Suppressor macrophage treated with lipopolysaccharide for 4 hours (primary cell): ENCODE measurements at regions not wholly inside any gene's neighbourhood (a gene's known extent, or its start where the extent isn't known, plus 50 kb on each side); places are given as distances from the start of the nearest gene placed in this dataset.
A peak's percentile ranks its signal among the peaks of the same experiment; 100 is the strongest.

Experiments
- DNase-seq: peaks from one replicate; pipeline ENCODE4 v3.0.0-alpha.2; 2020

DNA sequence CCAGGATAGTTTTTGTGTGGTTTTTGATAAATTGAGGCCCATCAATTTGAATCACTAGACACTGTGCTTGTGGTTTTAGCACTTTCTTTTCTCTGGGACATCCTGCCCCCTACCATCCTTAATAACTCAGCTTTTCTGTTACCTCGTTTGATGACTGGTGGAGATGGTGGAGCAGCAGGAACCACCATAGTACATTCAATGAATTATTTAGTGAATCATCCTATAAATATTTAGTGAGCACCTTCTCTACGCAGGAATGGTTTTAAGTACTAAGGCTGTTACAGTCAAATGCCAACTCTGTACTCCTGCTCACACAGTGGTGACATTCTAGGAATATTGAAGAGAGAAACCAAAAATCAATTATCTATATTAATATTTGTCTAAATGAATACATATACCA is 585.2 kb downstream of the HAO1 start:
- no peak for DNase-seq

DNA sequence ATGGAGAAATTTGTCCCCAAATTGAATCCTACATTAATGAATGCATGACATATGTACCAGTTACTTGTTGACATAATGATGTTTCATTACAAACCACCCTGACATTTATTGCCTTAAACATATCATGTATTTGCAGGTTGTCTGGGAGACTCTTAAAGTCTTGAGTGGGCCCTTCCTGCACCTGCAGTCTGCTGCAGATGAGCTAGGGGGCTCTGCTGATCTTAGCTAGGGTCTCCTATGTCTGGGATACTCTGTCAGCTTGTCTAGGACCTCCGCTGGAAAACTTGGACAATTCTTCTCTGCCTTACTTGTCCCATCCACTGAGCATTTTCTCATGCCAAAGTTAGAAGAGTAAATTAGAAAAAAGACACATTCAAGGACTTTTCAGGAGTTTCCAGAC is 581.6 kb downstream of the HAO1 start:
- DNase-seq, result no peak

DNA sequence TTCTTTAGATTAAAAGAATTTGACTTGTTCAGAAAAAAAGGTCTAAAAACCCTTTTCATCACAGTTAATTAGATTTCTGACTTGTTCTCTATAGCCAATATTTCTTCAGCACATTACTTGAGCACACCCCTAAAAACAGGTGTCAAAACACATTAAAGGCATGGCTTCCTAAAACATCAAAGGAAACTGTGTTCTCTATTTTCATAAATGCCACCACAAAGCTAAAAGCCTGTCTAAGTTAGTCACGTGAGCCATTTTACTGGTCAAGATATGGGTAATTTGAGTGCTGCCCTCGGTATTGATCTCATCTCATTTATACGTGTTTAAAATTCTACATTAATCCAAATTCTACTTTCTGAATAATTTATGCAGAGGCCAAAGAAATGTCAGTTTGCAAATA is 580.5 kb downstream of the HAO1 start:
- DNase-seq, result no peak

DNA sequence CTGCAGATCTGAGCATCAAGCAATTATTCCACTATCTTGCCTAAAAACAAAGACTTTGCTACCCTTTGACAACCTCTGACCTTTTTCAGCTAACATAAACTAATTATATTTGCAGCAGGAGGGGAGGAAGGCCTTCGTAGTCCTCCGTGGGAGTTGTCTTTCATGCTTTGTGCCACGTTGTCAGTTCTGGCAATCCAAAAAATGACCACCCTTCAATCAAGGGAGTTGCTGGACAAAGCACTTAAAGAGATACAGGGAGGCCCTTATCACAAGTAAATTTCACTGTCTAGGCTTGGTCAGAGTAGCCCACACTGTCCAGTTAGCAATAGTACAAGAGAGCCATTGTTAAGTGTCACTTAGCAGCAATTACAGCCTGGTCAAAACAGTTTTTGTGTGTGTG is 578.9 kb downstream of the HAO1 start:
- no peak for DNase-seq

DNA sequence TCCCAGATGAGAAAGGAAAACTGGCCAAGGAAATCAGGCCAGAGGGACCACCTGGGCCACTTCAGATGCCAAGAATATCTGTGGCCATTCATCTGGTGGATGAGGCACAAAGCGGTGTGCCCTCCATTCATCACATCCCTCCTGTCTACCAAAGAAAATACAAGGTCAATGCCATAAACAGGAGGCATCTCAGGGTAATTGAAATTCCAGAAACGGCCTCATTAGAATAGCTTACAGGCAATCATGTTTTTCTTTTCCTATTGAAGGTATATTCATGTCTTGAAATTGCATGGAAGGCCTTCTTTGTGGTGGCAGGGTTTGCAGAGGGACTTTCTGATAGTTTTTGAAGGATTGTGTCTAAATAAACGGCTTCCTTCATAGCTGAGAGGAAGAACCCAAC is 578.3 kb downstream of the HAO1 start:
- no peak for DNase-seq

DNA sequence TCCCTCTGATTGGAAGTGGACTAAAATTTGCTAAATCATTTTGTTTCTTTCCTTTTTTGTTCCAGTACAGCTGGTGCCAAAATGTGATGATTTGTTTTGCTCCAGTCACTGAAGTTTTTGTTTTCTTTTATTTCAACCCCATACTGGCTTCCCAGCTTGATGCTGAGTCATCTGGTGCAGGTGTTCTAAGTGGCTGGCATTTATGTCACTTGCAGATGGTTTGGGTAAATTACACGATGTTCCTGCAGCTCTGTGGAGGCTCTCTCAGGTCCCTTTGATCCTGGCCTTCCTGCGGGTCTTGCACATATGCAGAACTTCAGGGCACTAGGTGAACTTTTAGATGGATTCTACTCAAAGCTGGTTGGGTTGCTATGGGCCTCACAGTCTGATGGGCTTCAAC is 577.7 kb downstream of the HAO1 start:
- DNase-seq, result no peak

DNA sequence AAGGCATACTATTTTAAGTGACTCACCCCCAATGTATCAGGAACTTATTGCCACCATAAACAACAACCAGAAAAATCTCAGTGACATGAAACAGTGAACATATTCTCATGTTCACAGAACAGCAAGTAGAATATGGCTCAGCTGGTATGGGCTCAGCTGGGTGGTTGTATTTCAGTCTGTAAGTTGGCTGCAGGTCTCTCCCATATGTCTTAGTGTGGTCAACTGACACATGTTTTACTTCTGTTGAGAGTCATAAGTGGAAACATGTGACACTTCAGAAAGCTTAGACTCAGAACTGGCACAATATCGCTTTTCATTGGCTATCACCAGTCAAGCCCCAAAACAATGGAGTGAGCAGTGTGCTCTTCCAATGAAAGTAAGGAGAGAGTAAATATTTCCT is 574.1 kb downstream of the HAO1 start:
- no peak for DNase-seq

DNA sequence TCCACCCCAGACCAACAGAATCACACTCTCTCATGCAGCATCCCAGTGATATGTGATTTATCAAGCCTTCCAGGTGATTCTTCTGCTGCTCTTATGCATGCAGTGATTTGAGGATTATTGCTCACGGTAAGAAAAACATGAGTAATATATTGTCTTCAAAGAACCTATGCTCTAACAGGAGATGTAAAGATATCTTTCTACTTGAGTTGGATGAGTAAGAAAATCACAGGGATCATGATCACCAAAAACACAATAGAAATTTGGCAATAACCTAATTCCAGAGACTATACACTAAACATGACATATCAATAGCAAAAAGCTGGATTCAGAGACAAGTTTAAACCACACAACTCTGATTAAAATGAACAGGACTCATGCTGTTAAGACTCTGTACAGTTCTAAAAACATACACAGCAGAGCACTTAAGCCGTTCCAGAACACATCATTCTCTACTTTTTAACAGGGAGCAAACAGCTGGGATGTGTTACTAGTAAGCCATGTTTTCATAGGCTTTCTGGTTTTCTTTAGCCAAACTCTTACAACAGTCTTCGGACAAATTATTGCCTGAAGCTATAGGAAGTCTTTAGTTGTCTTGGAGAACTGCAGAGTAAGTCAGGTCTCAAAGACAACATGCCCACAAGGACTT is 568.6 kb downstream of the HAO1 start:
- DNase-seq, result no peak

DNA sequence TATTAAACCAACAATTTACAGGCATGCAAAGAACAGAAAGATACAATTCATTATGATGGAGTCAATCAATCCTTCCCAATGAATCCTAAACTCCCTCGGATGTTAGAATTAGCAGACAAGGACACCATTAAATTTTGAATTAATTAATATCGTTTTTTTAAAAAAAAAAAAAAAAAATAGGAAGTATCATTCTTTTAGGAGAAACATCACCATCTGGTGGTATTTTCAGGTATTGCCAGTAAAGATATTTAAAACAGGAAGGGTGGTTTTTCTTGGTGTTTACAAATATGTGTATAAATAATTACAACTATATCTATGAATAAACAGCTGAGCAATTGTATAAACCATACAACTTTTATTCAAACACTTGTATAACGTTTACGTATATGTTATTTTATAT is 564.4 kb downstream of the HAO1 start:
- peak; percentile 62 for DNase-seq

DNA sequence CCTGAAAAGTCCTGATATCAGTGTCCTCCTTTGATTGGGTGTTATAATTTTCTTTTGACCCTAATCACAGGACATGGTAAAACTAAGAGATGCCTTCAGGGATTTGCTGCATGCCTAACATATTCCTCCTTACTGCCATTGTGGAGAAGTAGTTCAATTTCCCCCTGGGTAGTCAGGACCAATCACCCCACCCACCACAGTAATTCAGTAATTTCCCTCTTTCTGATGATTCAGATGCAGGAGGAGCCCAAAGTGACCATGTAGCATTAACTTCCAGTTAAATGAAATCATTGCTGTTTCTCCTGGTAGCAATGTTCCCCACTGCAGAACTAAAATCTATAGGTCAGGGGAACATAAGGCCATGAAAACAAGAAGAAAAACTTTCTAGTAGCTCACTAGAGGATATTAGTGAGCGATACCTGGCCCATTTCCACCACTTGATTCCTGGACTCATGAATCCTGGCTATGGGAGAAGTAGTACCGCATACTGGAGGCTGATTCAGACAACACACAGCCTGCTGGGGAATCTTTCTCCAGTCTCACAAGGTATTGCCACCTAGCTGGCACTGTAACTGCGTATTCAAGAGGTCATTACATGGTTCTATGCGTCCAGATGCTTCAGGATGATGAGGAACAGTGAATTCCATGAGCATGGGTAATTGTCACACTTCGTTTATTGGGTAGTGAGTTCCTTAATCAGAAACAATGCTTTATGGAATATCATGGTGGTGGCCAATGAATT is 561.2 kb downstream of the HAO1 start:
- DNase-seq, result peak; percentile 1

DNA sequence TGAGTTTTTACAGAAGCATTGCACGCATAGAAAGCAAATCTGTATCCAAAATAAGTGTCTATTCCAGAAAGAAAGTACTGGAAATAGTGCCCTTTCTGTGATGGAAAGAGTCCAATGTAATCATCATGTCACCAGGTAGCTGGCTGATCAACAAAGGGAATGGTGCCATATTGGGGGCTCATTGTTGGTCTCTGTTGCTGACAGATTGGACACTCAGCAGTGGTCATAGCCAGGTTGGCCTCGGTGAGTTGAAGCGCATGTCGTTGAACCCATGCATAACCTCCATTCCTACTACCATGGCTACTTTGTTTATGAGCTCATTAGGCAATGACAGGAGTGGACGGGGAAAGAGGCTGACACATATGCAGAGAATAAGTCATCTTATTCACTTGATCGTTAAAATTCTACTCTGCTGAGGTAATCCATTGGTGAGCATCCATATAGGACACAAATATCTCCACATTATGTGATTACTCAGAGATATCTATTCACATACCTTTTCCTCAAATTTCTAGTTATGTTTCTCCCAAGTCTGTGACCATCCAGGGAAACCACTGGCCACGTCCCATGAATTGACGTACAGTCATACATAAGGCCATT is 560.5 kb downstream of the HAO1 start:
- DNase-seq, result no peak

DNA sequence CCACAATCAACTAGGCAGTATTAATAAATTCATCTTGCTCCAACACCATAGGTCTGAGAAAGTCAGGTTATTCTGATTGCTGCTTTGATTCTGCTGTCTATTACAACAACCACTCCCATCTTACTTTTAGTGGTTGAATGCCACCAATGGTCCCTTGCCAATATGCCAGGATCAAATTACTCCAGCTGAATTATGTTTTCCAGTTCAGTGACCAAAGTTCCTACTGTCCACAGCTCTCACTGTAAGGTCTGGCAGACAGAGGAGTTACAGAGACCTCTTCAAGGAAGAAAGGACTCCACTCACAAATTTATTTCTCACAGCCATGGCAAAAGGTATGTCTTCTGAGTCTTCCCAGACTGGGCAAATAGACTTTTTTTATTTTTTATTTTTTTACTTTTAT is 557.0 kb downstream of the HAO1 start:
- DNase-seq, result no peak

DNA sequence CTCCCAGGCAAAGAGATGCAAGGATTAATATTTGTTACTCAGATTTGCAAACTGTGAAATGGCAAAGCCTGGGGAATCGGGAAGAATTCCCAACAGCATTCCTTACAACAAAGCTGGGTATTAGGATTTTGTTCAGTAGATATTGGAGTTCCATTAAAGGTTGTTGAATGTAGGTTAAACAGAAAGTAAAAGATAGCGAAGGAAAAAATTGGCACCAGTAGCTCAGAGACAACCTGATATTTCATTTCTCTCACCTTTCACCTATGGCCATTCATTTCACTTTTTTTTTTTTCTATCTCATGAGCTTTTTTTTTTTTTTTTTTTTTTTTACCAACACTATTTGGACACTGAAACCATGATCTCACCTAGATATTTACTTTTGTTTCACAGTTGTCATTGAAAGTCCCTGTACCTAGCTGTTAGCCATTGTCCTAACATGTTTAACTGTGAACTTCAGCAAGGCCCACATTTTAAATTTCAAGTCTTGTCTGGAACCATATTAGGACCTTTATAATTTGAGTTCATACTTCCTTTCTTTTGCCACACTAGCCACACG is 552.5 kb downstream of the HAO1 start:
- no peak for DNase-seq

DNA sequence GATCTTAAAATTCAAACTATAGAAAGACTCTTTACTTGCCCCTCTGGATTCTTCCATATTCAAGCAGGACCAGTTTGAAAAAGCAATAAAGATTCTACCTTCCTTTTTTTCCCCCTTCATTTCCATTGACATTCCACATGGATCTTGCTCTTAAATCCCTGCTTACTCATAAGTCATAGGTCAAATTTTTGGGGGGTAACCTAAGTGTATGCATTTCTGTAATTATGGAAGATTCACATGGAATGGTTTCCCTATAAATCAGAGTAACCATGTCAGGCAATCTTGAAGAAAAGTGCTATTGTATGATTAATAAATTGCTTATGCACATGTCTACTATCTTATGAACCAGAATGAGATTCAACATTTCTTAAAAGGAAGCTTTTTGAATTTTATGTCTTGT is 551.0 kb downstream of the HAO1 start:
- DNase-seq, result no peak

DNA sequence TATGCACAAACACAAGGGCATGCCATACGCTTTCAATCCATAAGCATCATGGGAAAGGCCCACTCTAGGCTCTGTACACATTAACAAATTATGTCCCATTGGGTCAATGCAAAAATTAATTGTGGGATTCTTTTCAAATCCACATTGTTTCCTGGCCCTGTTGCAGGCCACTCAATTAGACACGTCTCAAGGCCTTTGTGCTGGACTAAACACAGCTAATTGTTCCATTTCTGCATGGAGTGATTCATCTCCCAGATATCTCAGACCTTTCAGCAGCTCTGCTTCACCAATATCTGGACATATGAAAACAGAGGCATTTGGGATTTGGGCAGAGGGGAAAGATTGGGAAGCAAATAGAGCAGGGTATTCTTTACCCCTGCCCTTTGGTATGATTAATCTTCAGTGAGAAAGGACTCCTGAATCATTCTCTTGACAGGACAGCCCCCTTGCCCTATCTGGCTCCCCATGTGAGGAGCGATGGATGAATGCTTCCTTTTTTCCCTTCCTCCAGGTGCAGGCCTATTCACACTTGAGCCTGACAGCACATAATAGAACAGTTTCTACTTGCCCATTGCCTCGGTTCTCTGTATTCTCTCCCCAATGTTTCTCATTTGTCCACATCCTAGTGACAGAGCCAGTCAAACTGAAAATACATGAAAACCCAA is 547.6 kb downstream of the HAO1 start:
- DNase-seq, result no peak

DNA sequence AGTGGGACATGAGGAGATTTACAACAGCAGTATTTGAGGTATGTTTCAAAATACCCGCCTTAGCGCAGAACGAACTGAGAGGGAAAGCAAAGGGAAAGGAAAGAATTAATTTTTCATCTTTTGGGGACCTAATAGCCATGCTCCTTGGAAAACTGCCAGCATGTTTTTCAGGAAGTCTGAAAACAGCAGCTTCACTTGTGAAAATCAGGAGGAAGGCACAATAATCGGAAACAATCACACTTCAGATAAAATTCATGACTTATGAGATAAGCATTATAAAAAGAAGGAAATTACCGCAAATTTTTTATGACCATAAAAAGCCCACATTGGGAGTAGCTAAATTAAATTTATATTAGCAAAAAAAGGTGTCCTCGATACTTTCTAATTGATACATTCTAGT is 541.1 kb downstream of the HAO1 start:
- DNase-seq, result no peak

DNA sequence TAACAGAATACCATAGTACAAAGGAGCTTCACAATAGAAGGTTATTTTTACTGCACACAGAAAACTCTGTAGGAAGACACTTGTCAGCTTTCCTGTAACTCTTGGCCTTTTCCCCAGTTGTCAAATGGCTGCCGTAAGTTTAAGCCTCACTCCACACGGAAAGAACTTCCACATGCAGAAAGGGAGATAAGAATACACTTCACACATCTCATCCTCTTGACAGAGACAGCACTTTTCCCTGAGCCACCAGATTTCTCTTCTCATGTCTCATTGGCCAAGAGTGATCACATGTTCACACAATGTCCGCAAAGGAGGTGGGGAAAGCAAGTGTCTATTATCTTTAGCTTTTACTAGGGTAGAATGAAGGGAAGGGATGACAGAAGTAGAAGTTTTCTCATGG is 540.7 kb downstream of the HAO1 start:
- no peak for DNase-seq

DNA sequence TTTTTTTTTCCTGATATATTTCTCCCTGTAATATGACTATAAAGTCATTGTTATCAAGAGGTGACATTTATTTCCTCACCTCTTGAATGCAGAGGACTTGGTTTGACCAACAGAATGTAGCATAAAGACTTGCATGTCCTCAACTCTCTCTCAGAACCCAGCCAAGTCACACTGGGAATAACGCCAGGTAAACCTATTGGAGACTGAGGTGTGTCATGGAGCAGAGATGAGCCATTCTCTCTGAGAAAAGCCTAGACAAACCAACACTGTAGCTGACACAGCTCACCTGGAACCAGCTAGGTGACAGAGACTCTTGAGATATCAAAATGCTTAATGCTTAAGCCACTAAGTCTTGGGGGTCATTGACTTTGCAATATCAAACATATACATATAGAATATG is 533.6 kb downstream of the HAO1 start:
- no peak for DNase-seq

DNA sequence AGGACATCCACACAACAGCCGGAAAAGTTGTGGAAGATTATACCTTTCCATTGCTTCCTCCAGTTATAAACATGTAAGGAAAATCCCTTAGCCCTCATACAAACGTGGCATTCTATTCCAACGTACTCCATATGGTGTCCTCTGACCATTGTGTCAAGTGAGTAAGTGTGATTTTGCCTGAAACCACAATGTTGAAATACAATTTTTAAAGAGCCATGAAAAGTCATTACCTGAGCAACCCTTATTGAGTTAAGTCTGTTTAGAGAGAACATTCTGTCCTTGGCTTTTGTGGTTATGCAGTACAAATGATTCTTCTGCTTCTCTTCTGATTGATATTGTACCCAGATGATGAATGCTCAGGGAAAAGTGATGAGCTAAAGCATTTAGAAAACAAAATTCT is 530.1 kb downstream of the HAO1 start:
- DNase-seq, result no peak

DNA sequence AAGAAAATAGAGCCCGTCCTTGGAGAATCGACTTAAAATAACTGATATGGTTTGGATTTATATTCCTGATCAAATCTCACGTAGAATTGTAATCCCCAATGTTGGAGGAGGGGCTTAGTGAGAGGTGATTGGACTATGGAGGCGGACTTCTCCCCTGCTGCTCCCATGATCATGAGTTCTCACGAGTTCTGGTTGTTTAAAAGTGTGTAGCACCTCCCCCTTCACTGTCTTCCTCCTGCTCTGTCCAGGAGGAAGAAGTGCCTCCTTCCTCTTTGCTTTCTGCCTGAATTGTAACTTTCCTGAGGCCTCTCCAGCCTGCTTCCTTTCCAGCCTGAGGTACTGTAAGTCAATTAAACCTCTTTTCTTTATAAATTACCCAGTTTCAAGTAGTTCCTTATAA is 529.2 kb downstream of the HAO1 start:
- DNase-seq, result no peak

DNA sequence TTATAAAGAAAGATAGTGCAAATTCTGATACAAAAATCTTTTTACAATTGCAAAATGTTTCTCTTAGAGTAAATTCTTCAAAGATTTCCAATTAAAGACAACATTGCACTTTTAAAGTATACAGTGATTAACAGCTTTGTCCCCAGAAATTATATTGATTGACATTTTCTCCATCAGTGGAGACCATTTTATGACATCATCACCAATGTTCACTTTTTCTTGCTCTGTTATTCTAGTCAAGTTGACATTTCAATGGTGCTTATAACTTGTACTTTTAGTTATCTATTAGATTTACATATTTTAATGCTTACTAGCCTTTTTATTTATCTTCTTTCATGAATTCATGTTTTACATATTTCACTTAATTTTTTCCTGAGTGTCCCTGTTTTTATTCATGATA is 524.8 kb downstream of the HAO1 start:
- DNase-seq, result no peak

DNA sequence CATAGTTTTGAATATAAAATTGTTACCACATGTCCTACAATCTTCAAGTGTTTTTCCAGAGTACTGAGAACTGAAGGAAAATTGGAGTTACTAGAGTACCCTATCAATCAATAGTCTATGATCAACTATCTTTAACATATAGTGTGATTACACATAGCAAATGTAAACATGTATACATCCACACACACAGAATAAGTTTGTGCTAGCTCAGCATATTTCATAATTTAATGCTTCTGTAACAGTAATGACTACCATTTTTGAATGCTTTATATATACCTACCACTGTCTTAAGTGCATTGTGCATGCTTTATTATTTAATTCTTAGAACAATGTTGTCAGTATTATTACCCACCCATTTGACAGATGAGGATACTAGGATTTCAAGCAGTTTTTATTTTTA is 523.9 kb downstream of the HAO1 start:
- DNase-seq, result no peak

DNA sequence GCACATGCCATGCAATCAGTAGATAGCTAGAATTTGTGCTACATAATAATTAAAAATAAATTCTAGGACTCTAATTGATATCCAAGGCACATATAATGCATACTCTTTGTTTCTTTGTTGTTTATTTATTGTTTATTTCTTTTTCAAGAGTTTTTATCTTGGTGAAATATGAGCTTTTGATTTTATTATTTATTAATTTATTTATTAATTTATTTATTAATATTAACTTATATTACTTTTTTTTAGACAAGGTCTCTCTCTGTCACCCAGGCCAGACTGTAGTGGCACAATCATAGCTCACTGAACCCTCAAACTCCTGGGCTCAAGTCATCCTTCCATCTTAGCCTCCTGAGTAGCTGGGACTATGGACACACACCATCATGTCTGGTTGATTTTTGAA is 519.9 kb downstream of the HAO1 start:
- DNase-seq, result no peak
